Left forelimb (tissue), 1 donor: ENCODE measurements at regions not wholly inside any gene's neighbourhood (a gene's known extent, or its start where the extent isn't known, plus 50 kb on each side); places are given as distances from the start of the nearest gene placed in this dataset.

ENCODE experiments used
- DNase-seq: peaks from one replicate; pipeline ENCODE4 v3.0.0-alpha.2; 2018; ENCODE audit warnings: low spot score

- no peak for DNase-seq
Measured at GRCh38 chr1:118717893-118718292, 270.2 kb downstream of the TBX15 start.

- no peak for DNase-seq
Measured at GRCh38 chr1:118716775-118717174, 271.4 kb downstream of the TBX15 start.

- no peak for DNase-seq
Measured at GRCh38 chr1:118711356-118711755, 276.8 kb downstream of the TBX15 start.

DNA sequence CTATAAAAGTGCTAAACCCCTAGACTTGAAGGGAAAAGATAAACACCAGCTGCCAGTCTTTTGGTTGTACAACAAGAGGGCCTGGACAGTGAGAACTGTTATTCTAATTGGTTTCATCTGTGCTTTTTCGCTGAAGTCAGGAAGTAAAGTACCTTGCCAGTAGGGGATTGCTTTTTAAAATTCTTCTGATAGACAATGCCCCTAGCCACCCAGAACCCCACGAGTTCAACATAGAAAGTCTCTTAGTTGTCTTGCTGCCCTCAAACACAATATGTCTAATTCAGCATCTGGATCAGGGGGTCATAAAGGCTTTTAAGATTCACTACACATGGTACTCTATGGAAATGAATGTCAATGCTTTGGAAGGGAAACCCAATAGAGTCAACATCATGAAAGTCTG, 289.2 kb downstream of the TBX15 start:
- no peak for DNase-seq

- no peak for DNase-seq
Measured at GRCh38 chr1:118692143-118692542, 296.0 kb downstream of the TBX15 start.

GRCh38 chr1:118688891-118689290, 299.3 kb downstream of the TBX15 start:
- no peak for DNase-seq

DNA sequence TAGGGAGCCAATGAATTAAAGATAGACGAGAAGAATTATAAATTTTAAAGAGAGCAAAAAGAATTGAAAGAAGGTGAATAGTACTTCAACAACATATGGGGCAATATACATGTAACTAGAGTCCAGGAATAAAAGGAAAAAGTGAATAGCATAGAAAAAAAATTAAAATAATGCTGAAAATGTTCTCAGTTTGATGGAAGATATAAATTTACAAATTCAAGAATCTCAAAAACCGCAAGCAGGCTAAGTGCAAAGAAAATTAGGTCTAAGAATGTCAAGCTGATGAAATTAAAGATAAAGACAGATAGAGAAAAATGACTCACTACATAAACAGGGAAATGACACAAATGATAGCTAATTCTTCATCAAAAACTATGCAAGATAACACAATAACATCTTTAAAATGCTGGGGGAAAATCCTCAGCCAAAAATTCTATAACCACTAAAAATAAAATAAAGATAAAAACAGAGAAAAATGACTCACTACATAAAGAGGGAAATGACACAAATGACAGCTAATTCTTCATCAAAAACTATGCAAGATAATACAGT, 326.3 kb downstream of the TBX15 start:
- no peak for DNase-seq

GRCh38 chr1:118660769-118661168, 327.4 kb downstream of the TBX15 start:
- DNase-seq: no peak

DNA sequence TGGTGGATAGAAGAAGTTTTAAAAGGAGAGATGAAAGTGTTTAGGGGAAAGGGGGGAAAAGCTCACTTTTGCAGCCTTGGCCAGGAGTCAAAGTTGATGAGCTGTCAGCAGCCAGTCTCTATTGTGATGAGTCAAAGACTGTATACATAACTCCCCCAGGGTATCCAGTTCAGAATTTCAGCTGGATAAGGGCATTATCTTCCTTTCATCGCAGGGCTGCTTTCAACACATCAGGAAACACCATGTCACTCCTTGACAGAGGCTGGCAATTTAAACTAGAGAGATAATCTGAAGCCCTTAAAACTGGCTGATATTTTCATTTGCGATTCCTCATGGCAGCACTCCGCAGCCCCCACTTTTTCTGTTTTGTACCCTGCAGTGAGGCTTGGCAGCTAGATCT, 328.5 kb downstream of the TBX15 start:
- no peak for DNase-seq

- no peak for DNase-seq
Measured at GRCh38 chr1:118650107-118650807, 337.9 kb downstream of the TBX15 start.

GRCh38 chr1:118649369-118650106, 338.6 kb downstream of the TBX15 start:
- no peak for DNase-seq

GRCh38 chr1:118636004-118636403, 352.1 kb downstream of the TBX15 start:
- no peak for DNase-seq

GRCh38 chr1:118627435-118627834, 360.7 kb downstream of the TBX15 start:
- DNase-seq: no peak

- no peak for DNase-seq
Measured at GRCh38 chr1:118621839-118622238, 366.3 kb downstream of the TBX15 start.

DNA sequence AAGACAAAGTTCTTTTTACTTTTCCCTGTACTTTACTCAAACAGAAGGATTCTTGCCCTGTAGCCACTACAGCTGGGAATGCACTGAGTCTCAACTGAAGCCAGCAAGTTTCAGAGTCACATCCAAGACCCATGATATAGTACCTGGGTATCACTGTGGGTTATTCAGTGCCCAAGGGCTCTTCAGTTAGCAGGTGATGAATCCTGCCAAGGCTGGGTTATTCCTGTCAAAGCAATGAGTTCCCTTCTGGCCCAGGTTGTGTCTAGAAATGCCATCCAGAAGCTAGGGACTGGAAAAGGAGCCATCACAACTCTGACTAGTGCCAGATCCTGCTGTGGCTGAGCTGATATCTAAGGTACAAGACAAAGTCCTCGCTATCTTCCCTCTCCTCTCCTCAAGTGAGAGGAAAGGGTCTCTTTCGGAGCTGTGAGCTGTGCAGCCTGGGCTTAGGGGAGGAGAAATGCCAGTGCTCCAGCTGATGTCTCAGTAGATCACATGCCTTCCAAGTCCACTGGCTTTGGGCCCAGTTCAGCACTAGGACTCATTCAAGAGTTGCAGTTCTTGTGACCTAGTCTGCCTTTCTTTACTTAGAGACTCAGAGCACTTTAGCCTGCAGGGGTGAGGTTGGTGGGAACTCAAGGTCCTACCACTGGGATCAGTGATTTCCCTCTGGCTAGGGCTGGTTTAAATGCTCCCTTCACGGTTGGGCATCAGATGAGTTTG, 369.4 kb downstream of the TBX15 start:
- no peak for DNase-seq

GRCh38 chr1:118617916-118618315, 370.2 kb downstream of the TBX15 start:
- no peak for DNase-seq

DNA sequence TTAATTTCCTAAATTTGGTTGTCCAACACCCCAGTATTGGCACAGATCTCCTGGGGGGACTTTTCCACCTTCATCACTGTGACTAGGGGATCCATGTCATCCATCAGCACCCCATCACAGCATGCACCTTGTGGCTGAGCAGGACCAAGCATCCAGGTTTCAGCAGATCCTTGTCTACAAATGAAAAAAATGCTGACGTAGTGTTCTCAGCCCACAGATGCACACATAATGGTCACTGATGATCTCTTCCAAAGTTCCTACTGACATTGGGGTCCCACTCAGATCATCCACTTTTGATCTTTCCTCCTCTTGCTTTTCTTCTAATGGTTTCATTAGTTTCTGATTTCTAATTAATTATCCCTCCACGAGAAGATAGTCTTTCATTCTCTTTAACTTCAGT, 373.1 kb downstream of the TBX15 start:
- DNase-seq: no peak

GRCh38 chr1:118589238-118589846, 398.8 kb downstream of the TBX15 start:
- DNase-seq: no peak

DNA sequence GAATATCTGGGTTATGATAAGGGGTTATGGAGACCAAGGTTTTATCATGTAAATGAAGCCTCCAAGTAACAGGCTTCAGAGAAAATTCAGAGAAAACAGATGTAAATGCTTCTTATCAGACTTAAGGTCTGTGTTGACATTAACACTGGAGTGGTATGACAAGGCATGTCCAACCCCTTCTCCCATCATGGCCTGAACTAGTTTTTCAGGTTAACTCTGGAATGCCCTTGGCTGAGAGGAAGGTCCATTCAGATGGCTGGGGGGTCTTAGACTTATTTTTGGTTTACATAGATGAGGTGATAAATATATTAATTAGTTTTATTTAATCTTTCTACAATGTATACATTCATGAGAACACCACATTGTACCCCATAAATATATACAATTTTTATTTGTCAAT, 399.6 kb downstream of the TBX15 start:
- no peak for DNase-seq

DNA sequence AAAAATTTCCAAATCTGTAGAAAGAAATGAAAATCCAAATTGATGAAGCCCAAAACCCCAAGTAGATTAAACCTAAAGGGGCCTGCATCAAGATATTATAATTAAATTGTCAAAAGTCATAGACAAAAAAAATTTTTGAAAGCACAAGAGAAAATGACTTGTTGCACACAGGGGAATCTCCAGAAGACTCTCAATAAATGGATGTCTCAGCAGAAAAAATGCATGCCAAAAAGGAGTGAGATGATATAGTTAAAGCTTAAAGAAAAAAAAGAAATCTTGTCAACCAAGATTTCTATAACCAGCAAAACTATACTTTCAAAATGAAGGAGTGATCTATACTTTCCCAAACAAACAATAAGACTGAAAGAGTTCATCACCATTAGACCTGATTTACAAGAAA, 393.2 kb upstream of the SPAG17 start:
- DNase-seq: no peak

DNA sequence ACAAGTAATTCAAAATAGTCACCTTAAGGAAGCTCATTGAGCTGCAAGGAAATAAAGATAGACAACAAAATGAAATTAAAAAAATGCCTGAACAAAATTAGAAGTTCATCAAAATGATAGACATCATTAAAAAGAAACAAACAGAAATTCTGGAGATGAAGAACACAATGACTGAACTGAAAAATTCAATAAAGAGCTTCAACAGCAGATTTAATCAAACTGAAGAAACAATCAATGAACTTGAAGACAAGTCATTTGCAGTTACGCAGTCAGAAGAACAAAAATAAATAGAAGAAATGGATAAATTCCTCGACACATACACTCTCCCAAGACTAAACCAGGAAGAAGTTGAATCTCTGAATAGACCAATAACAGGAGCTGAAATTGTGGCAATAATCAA, 390.0 kb upstream of the SPAG17 start:
- DNase-seq: no peak

- DNase-seq: no peak
Measured at GRCh38 chr1:118564961-118565703, 380.1 kb upstream of the SPAG17 start.
